ENCODE measurements at regions not wholly inside any gene's neighbourhood (a gene's known extent, or its start where the extent isn't known, plus 50 kb on each side); places are given as distances from the start of the nearest gene placed in this dataset.

DNA sequence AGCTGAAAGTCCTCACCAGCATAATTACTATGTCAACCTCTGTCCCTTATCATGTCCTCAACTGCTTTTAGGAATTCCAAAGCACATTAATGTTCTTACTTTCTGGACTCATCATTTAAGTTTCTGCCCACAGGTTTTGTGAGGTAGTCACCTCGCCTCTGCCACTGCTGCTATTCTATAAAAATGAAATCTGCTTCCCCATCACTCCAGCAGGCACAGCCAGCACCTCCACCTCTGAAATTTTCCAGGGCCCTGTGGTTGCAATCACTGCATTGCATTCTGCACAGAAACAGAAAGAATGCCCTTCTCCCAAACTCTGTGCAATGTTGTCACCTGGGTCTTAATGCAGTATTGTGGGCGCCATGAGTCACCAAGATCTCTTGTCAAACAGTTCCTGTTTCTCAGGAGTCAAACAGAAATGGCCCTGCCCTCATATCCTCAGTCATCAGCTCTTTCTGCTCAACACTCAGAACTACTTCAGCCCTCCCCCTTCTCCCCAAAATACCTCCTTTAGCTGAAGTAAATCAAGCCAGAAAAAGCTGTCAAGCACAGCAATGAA is 529.2 kb upstream of the NBEA start:
- DNase-seq (ENCODE audit: low read depth): peak; percentile 45
- H3K4me3 ChIP-seq (ENCODE audit: low read depth, low read length): no peak overlapping the region
- TF ChIP-seq MYC (IDR thresholded peaks at IDR 0.05; ENCODE audit: low read depth, low read length) (no peak), POLR2A (IDR thresholded peaks at IDR 0.05; ENCODE audit: extremely low read depth, insufficient read length) (no peak)
- TF ChIP-seq, protein P1, sequence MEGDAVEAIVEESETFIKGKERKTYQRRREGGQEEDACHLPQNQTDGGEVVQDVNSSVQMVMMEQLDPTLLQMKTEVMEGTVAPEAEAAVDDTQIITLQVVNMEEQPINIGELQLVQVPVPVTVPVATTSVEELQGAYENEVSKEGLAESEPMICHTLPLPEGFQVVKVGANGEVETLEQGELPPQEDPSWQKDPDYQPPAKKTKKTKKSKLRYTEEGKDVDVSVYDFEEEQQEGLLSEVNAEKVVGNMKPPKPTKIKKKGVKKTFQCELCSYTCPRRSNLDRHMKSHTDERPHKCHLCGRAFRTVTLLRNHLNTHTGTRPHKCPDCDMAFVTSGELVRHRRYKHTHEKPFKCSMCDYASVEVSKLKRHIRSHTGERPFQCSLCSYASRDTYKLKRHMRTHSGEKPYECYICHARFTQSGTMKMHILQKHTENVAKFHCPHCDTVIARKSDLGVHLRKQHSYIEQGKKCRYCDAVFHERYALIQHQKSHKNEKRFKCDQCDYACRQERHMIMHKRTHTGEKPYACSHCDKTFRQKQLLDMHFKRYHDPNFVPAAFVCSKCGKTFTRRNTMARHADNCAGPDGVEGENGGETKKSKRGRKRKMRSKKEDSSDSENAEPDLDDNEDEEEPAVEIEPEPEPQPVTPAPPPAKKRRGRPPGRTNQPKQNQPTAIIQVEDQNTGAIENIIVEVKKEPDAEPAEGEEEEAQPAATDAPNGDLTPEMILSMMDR (IDR thresholded peaks at IDR 0.05; ENCODE audit: low read depth, low read length): no peak
- TF ChIP-seq, protein P2, sequence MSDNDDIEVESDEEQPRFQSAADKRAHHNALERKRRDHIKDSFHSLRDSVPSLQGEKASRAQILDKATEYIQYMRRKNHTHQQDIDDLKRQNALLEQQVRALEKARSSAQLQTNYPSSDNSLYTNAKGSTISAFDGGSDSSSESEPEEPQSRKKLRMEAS (IDR thresholded peaks at IDR 0.05; ENCODE audit: low read depth, low read length): no peak

GRCh38 chr13:34413538-34414210 is 528.4 kb upstream of the NBEA start:
- no peak for TF ChIP-seq MYC (IDR thresholded peaks at IDR 0.05; ENCODE audit: low read depth, low read length)
- TF ChIP-seq, protein P2 (IDR thresholded peaks at IDR 0.05; ENCODE audit: low read depth, low read length): no peak
- no peak for TF ChIP-seq POLR2A (IDR thresholded peaks at IDR 0.05; ENCODE audit: extremely low read depth, insufficient read length)
- TF ChIP-seq, protein P1 (IDR thresholded peaks at IDR 0.05; ENCODE audit: low read depth, low read length): no peak
- no peak overlapping the region for H3K4me3 ChIP-seq (ENCODE audit: low read depth, low read length)
- DNase-seq (ENCODE audit: low read depth): peak; percentile 14

DNA sequence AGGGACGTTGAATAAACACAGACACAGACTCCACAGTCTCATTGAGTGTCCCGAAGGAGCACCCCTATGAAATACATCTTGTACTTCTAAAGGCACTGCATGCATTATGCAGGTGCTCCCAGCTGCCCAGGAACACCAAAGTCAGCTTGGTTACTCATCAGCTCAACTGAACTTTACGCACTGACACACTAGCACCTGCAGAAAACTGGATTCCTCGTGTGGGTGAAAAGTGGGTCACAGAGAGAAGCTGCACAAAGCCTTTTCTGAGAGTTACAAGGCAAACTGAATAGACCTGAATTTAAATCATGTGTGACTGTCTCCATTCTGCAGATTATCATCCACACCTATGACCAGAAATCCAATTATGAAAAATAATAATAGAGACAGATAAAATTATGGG is 527.5 kb upstream of the NBEA start:
- DNase-seq (ENCODE audit: low read depth): no peak
- TF ChIP-seq, protein P1 (IDR thresholded peaks at IDR 0.05; ENCODE audit: low read depth, low read length): no peak
- TF ChIP-seq, protein P2 (IDR thresholded peaks at IDR 0.05; ENCODE audit: low read depth, low read length): no peak
- no peak for TF ChIP-seq POLR2A (IDR thresholded peaks at IDR 0.05; ENCODE audit: extremely low read depth, insufficient read length)
- TF ChIP-seq MYC (IDR thresholded peaks at IDR 0.05; ENCODE audit: low read depth, low read length): no peak
- no peak overlapping the region for H3K4me3 ChIP-seq (ENCODE audit: low read depth, low read length)

- TF ChIP-seq, protein P2 (IDR thresholded peaks at IDR 0.05; ENCODE audit: low read depth, low read length): no peak
- TF ChIP-seq, protein P1 (IDR thresholded peaks at IDR 0.05; ENCODE audit: low read depth, low read length): no peak
- TF ChIP-seq POLR2A (IDR thresholded peaks at IDR 0.05; ENCODE audit: extremely low read depth, insufficient read length) (no peak), MYC (IDR thresholded peaks at IDR 0.05; ENCODE audit: low read depth, low read length) (no peak)
- H3K4me3 ChIP-seq (ENCODE audit: low read depth, low read length): no peak overlapping the region
- no peak for DNase-seq (ENCODE audit: low read depth)
Measured at GRCh38 chr13:34416971-34417380, 525.1 kb upstream of the NBEA start.

- H3K4me3 ChIP-seq (ENCODE audit: low read depth, low read length): no peak overlapping the region
- no peak for DNase-seq (ENCODE audit: low read depth)
- TF ChIP-seq, protein P1 (IDR thresholded peaks at IDR 0.05; ENCODE audit: low read depth, low read length): no peak
- TF ChIP-seq, protein P2 (IDR thresholded peaks at IDR 0.05; ENCODE audit: low read depth, low read length): no peak
- TF ChIP-seq POLR2A (IDR thresholded peaks at IDR 0.05; ENCODE audit: extremely low read depth, insufficient read length) (no peak), MYC (IDR thresholded peaks at IDR 0.05; ENCODE audit: low read depth, low read length) (no peak)
Measured at GRCh38 chr13:34417896-34418295, 524.2 kb upstream of the NBEA start.
